H1 (cell line): ENCODE measurements at regions not wholly inside any gene's neighbourhood (a gene's known extent, or its start where the extent isn't known, plus 50 kb on each side); places are given as distances from the start of the nearest gene placed in this dataset.
A peak's percentile ranks its signal among the peaks of the same experiment; 100 is the strongest.

Experiments
- CTCF ChIA-PET: fragments of 300-600 bp; sonication (Branson Sonifier 250); formaldehyde crosslinking; loops from one replicate; lab custom pipeline; 2021; ENCODE audit not compliant: partially characterized antibody; lab: Charles Lee
- POLR2A ChIA-PET: fragments of 300-600 bp; sonication (Branson Sonifier 250); formaldehyde crosslinking; loops from one replicate; lab custom pipeline; 2021; ENCODE audit warnings: inconsistent platforms; ENCODE audit not compliant: partially characterized antibody; lab: Charles Lee
- DNase-seq, 2 experiments: peaks; one replicate each; pipeline versions ENCODE4 v3.0.0 to v3.0.0-alpha.2; 2010 to 2022; ENCODE audit warnings: low spot score in 2 of 2, low read depth in 1 of 2, mixed read lengths in 1 of 2
- FAIRE-seq: peaks from 2 replicates; lab custom pipeline; 2011; peaks lifted over from hg19 to GRCh38; lab: Jason Lieb, UNC
- H2AFZ ChIP-seq: 2 replicates; pipeline ENCODE4 v1.8.1; 2012; ENCODE audit warnings: low read length, inconsistent platforms
- H2AK5ac ChIP-seq: 2 replicates; pipeline ENCODE4 v1.6.1; 2013; ENCODE audit warnings: low read depth, low read length
- H2BK120ac ChIP-seq: replicated peaks from 2 replicates; pipeline ENCODE3; 2013; ENCODE audit warnings: low read depth, low read length, inconsistent platforms
- H2BK12ac ChIP-seq: 2 replicates; pipeline ENCODE4 v1.6.1; 2013; ENCODE audit warnings: low read depth, low read length
- H2BK15ac ChIP-seq: 2 replicates; pipeline ENCODE4 v1.6.1; 2013; ENCODE audit warnings: low read length
- H2BK20ac ChIP-seq: 2 replicates; pipeline ENCODE4 v1.6.1; 2013; ENCODE audit warnings: low read length
- H2BK5ac ChIP-seq: 2 replicates; pipeline ENCODE4 v1.6.1; 2013; ENCODE audit warnings: low read depth, low read length
- H3K14ac ChIP-seq: 2 replicates; pipeline ENCODE4 v1.6.1; 2013; ENCODE audit warnings: inconsistent platforms; ENCODE audit not compliant: insufficient read length
- H3K18ac ChIP-seq: 2 replicates; pipeline ENCODE4 v1.6.1; 2013; ENCODE audit warnings: low read length; ENCODE audit errors: extremely low read depth
- H3K23ac ChIP-seq: 2 replicates; pipeline ENCODE4 v1.6.1; 2013; ENCODE audit warnings: inconsistent platforms; ENCODE audit not compliant: insufficient read length
- H3K23me2 ChIP-seq: 2 replicates; pipeline ENCODE4 v1.6.1; 2013; ENCODE audit warnings: low read depth, low read length
- H3K27ac ChIP-seq: 2 replicates; pipeline ENCODE4 v1.6.1; 2011; ENCODE audit warnings: low read depth, low read length, inconsistent platforms
- H3K27me3 ChIP-seq, 4 experiments: replicated peaks in 1 of 4; 1 replicate in 1 of 4; 2 replicates in 3 of 4; pipeline versions ENCODE4 v1.6.1 to v1.8.1; 2011 to 2013; ENCODE audit warnings: low read length in 3 of 4, mild to moderate bottlenecking in 3 of 4, inconsistent platforms in 2 of 4, mixed read lengths in 2 of 4, moderate library complexity in 1 of 4; ENCODE audit not compliant: control insufficient read depth in 3 of 4, insufficient read depth in 3 of 4; ENCODE audit errors: extremely low read depth in 1 of 4
- H3K36me3 ChIP-seq, 4 experiments: 2 replicates each; pipeline versions ENCODE4 v1.6.1 to v1.8.1; 2011 to 2013; ENCODE audit warnings: mild to moderate bottlenecking in 4 of 4, low read length in 3 of 4, moderate library complexity in 2 of 4, control low read depth in 1 of 4, inconsistent platforms in 1 of 4; ENCODE audit not compliant: insufficient read depth in 4 of 4, control insufficient read depth in 2 of 4
- H3K4ac ChIP-seq: replicated peaks from 2 replicates; pipeline ENCODE3; 2013; ENCODE audit warnings: low read length, low read depth, mixed read lengths, inconsistent platforms; ENCODE audit not compliant: insufficient read length
- H3K4me1 ChIP-seq, 4 experiments: replicated peaks in 1 of 4; 1 replicate in 1 of 4; 2 replicates in 3 of 4; pipeline versions ENCODE4 v1.6.1 to v1.8.1; 2011 to 2013; ENCODE audit warnings: low read length in 3 of 4, inconsistent platforms in 2 of 4, mixed read lengths in 1 of 4; ENCODE audit not compliant: insufficient read depth in 4 of 4, control insufficient read depth in 3 of 4
- H3K4me2 ChIP-seq, 2 experiments: 2 replicates each; pipeline versions ENCODE4 v1.6.1 to v1.8.1; 2011 to 2013; ENCODE audit warnings: low read depth in 2 of 2, low read length in 2 of 2, control low read depth in 1 of 2, inconsistent platforms in 1 of 2, mild to moderate bottlenecking in 1 of 2; ENCODE audit not compliant: insufficient read depth in 1 of 2
- H3K4me3 ChIP-seq, 4 experiments: fragments of 200-600, 300-600 bp in 1 of 4; sonication (generic), shearing (Covaris generic), sonication (Bioruptor Twin) in 1 of 4; 2 replicates each; pipeline versions ENCODE4 v1.5.1 to v1.8.1; 2011 to 2016; ENCODE audit warnings: low read length in 4 of 4, low read depth in 3 of 4, control low read depth in 2 of 4, inconsistent platforms in 2 of 4, mild to moderate bottlenecking in 2 of 4, mixed read lengths in 1 of 4, moderate library complexity in 1 of 4; ENCODE audit not compliant: insufficient read depth in 2 of 4; ENCODE audit errors: extremely low read depth in 1 of 4
- H3K56ac ChIP-seq: replicated peaks from 2 replicates; pipeline ENCODE3; 2013; ENCODE audit warnings: low read depth, mild to moderate bottlenecking, mixed read lengths, low read length, inconsistent platforms; ENCODE audit not compliant: insufficient read length
- H3K79me1 ChIP-seq: 2 replicates; pipeline ENCODE4 v1.6.1; 2013; ENCODE audit warnings: low read depth, low read length, control low read depth
- H3K79me2 ChIP-seq, 2 experiments: 2 replicates each; pipeline versions ENCODE4 v1.6.1 to v1.8.1; 2012 to 2013; ENCODE audit warnings: low read length in 2 of 2, mild to moderate bottlenecking in 2 of 2, inconsistent platforms in 1 of 2; ENCODE audit not compliant: insufficient read depth in 2 of 2, control insufficient read depth in 1 of 2
- H3K9ac ChIP-seq, 4 experiments: replicated peaks in 1 of 4; 1 replicate in 1 of 4; 2 replicates in 3 of 4; pipeline versions ENCODE4 v1.6.1 to v1.8.1; 2011 to 2013; ENCODE audit warnings: low read depth in 3 of 4, low read length in 3 of 4, control low read depth in 2 of 4, mild to moderate bottlenecking in 2 of 4, moderate library complexity in 2 of 4, inconsistent platforms in 1 of 4; ENCODE audit errors: extremely low read depth in 1 of 4
- H3K9me3 ChIP-seq, 2 experiments: 2 replicates each; pipeline versions ENCODE4 v1.6.1 to v1.8.1; 2012 to 2013; ENCODE audit warnings: mild to moderate bottlenecking in 2 of 2, moderate library complexity in 2 of 2, control low read depth in 1 of 2, inconsistent platforms in 1 of 2, low read depth in 1 of 2, low read length in 1 of 2, mixed read lengths in 1 of 2; ENCODE audit not compliant: insufficient read depth in 2 of 2
- H4K20me1 ChIP-seq, 2 experiments: replicated peaks in 1 of 2; 2 replicates each; pipeline versions ENCODE3 to v1.8.1; 2011 to 2013; ENCODE audit warnings: inconsistent platforms in 2 of 2, low read length in 2 of 2, mild to moderate bottlenecking in 1 of 2; ENCODE audit not compliant: insufficient read depth in 2 of 2, control insufficient read depth in 1 of 2
- H4K5ac ChIP-seq: 2 replicates; pipeline ENCODE4 v1.6.1; 2013; ENCODE audit warnings: low read length, low read depth, mixed read lengths, inconsistent platforms; ENCODE audit not compliant: insufficient read length
- H4K8ac ChIP-seq: 2 replicates; pipeline ENCODE4 v1.8.0; 2013; ENCODE audit warnings: mild to moderate bottlenecking, moderate library complexity, low read length, inconsistent platforms; ENCODE audit not compliant: insufficient read depth; ENCODE audit errors: extremely low read depth
- H4K91ac ChIP-seq: replicated peaks from 2 replicates; pipeline ENCODE3; 2013; ENCODE audit warnings: low read length, mixed read lengths, inconsistent platforms; ENCODE audit not compliant: insufficient read length
- BACH1 ChIP-seq: IDR thresholded peaks from 2 replicates; pipeline ENCODE4 v1.6.1; 2012; ENCODE audit warnings: low read length, improper control_type of control experiment
- CHD2 ChIP-seq: IDR thresholded peaks from 2 replicates; pipeline ENCODE4 v1.6.1; 2012; ENCODE audit warnings: low read length, improper control_type of control experiment
- CREB1 ChIP-seq: IDR thresholded peaks from 2 replicates; pipeline ENCODE4 v1.6.1; 2012; ENCODE audit warnings: inconsistent platforms
- CTCF ChIP-seq, 3 experiments: IDR thresholded peaks; 1 replicate in 2 of 3; 2 replicates in 1 of 3; pipeline versions ENCODE4 v1.5.1 to v1.6.1; 2011; ENCODE audit warnings: low read length in 3 of 3, mild to moderate bottlenecking in 3 of 3, inconsistent platforms in 2 of 3, low read depth in 1 of 3, moderate library complexity in 1 of 3; ENCODE audit not compliant: insufficient read depth in 1 of 3; ENCODE audit errors: control extremely low read depth in 1 of 3
- E2F6 ChIP-seq: IDR thresholded peaks from 2 replicates; pipeline ENCODE4 v1.6.1; 2012; ENCODE audit warnings: inconsistent platforms
- EGR1 ChIP-seq: IDR thresholded peaks from 2 replicates; pipeline ENCODE4 v1.6.1; 2011; ENCODE audit warnings: low read depth, low read length, borderline replicate concordance
- GTF2F1 ChIP-seq: IDR thresholded peaks from 2 replicates; pipeline ENCODE4 v1.6.1; 2012; ENCODE audit warnings: low read depth, low read length, improper control_type of control experiment, borderline replicate concordance
- JUN ChIP-seq: IDR thresholded peaks from 2 replicates; pipeline ENCODE4 v1.6.1; 2011; ENCODE audit warnings: low read depth, mild to moderate bottlenecking, improper control_type of control experiment, low read length
- NRF1 ChIP-seq: IDR thresholded peaks from 2 replicates; pipeline ENCODE4 v1.6.1; 2011; ENCODE audit warnings: mild to moderate bottlenecking, low read depth, low read length, improper control_type of control experiment
- RAD21 ChIP-seq, 2 experiments: IDR thresholded peaks in 1 of 2; conservative IDR thresholded peaks in 1 of 2; 2 replicates each; pipeline ENCODE4 v1.6.1; 2011; ENCODE audit warnings: low read depth in 2 of 2, low read length in 2 of 2, improper control_type of control experiment in 1 of 2, inconsistent platforms in 1 of 2, mild to moderate bottlenecking in 1 of 2, moderate library complexity in 1 of 2
- SIN3A ChIP-seq, 2 experiments: IDR thresholded peaks in 1 of 2; conservative IDR thresholded peaks in 1 of 2; 2 replicates each; pipeline ENCODE4 v1.6.1; 2011 to 2012; ENCODE audit warnings: low read length in 2 of 2, improper control_type of control experiment in 1 of 2, low read depth in 1 of 2, mild to moderate bottlenecking in 1 of 2
- SP4 ChIP-seq: IDR thresholded peaks from 2 replicates; pipeline ENCODE4 v1.6.1; 2012; ENCODE audit warnings: low read length, inconsistent platforms
- SUZ12 ChIP-seq: fragments of 200-600 bp; sonication (generic); IDR thresholded peaks from 2 replicates; pipeline ENCODE4 v1.6.1; 2012; ENCODE audit warnings: mild to moderate bottlenecking, inconsistent platforms, low read length, moderate library complexity, mixed read lengths

GRCh38 chr4:103982454-103982853 is 262.7 kb upstream of the TACR3 start:
- no peak overlapping the region for H3K4ac ChIP-seq
- H4K8ac ChIP-seq: no peak overlapping the region
- H3K79me2 ChIP-seq: no peaks in the 10 kb centered on the region
- H3K9me3 ChIP-seq: peaks cover 7 to 10% of the 10 kb centered on the region in 2 experiments; a peak in 1 of 4 replicates
- FAIRE-seq: no peak
- H2AK5ac ChIP-seq: no peak overlapping the region
- no peaks in the 10 kb centered on the region for H4K20me1 ChIP-seq
- no peak overlapping the region for H3K9ac ChIP-seq
- POLR2A ChIA-PET: no interaction called here
- no peak overlapping the region for H3K14ac ChIP-seq
- no peak overlapping the region for H4K5ac ChIP-seq
- DNase-seq: no peak
- H3K27ac ChIP-seq: no peak overlapping the region
- no peak overlapping the region for H3K23ac ChIP-seq
- H3K79me1 ChIP-seq: no peaks in the 10 kb centered on the region
- H2BK15ac ChIP-seq: no peak overlapping the region
- no peak overlapping the region for H2BK5ac ChIP-seq
- CTCF ChIA-PET: no interaction called here
- no peaks in the 10 kb centered on the region for H3K23me2 ChIP-seq
- no peaks in the 10 kb centered on the region for H3K36me3 ChIP-seq
- no peak overlapping the region for H3K18ac ChIP-seq
- no peak overlapping the region for H3K4me2 ChIP-seq
- H2BK120ac ChIP-seq: no peak overlapping the region
- H2AFZ ChIP-seq: no peak overlapping the region
- no peaks in the 10 kb centered on the region for H3K27me3 ChIP-seq
- no peak overlapping the region for H3K4me3 ChIP-seq
- no peak overlapping the region for H2BK12ac ChIP-seq
- H4K91ac ChIP-seq: peak overlapping the region; percentile 62
- H3K56ac ChIP-seq: no peak overlapping the region
- no peak overlapping the region for H2BK20ac ChIP-seq
- no peaks in the 10 kb centered on the region; a peak in 1 of 7 replicates for H3K4me1 ChIP-seq
- no peak for TF ChIP-seq SUZ12
- no peak for TF ChIP-seq EGR1
- no peak for TF ChIP-seq CREB1
- no peak for TF ChIP-seq CTCF (IDR thresholded peaks at IDR 0.05; ENCODE audit: control extremely low read depth in 1 of 3, insufficient read depth in 1 of 3, low read depth in 1 of 3, low read length in 3 of 3)
- TF ChIP-seq GTF2F1: no peak
- TF ChIP-seq SP4: no peak
- no peak for TF ChIP-seq NRF1
- TF ChIP-seq SIN3A (conservative IDR thresholded peaks at IDR 0.05 in 1 of 2, IDR thresholded peaks at IDR 0.05 in 1 of 2; ENCODE audit: low read depth in 1 of 2, low read length in 2 of 2): no peak
- TF ChIP-seq JUN: no peak
- no peak for TF ChIP-seq CHD2
- no peak for TF ChIP-seq RAD21 (IDR thresholded peaks at IDR 0.05 in 1 of 2, conservative IDR thresholded peaks at IDR 0.05 in 1 of 2; ENCODE audit: low read depth in 2 of 2, low read length in 2 of 2)
- no peak for TF ChIP-seq E2F6
- TF ChIP-seq BACH1: no peak
